Stimulated activated CD4-positive, alpha-beta T cell treated with anti-CD3 and anti-CD28 coated beads, Interleukin-1b, Interleukin-23, amount 100 ng/mL, for 24 hours (primary cell): ENCODE measurements at regions not wholly inside any gene's neighbourhood (a gene's known extent, or its start where the extent isn't known, plus 50 kb on each side); places are given as distances from the start of the nearest gene placed in this dataset.

Experiments
- DNase-seq, 4 experiments: peaks; one replicate each; pipeline ENCODE4 v3.0.0-alpha.2; 2020; ENCODE audit warnings: low read depth in 4 of 4, low spot score in 1 of 4

GRCh38 chr16:73711406-73712080 is 585.1 kb upstream of the PSMD7 start:
- no peak for DNase-seq

- DNase-seq: no peak
Measured at GRCh38 chr16:73710526-73710925, 586.1 kb upstream of the PSMD7 start.

- DNase-seq: no peak
Measured at GRCh38 chr16:73707863-73708262, 588.8 kb upstream of the PSMD7 start.

- no peak for DNase-seq
Measured at GRCh38 chr16:73703891-73704290, 592.7 kb upstream of the PSMD7 start.

GRCh38 chr16:73697336-73697735 is 599.3 kb upstream of the PSMD7 start:
- DNase-seq: no peak

GRCh38 chr16:73692861-73693260 is 603.8 kb upstream of the PSMD7 start:
- DNase-seq: no peak

- DNase-seq: no peak
Measured at GRCh38 chr16:73683804-73684203, 612.8 kb upstream of the PSMD7 start.

GRCh38 chr16:73672135-73672534 is 624.2 kb upstream of the ZFHX3 start:
- no peak for DNase-seq

- DNase-seq: no peak
Measured at GRCh38 chr16:73670836-73671820, 623.2 kb upstream of the ZFHX3 start.

- DNase-seq: no peak
Measured at GRCh38 chr16:73669535-73670274, 621.8 kb upstream of the ZFHX3 start.

GRCh38 chr16:73663720-73664119 is 615.8 kb upstream of the ZFHX3 start:
- no peak for DNase-seq

GRCh38 chr16:73636196-73636595 is 588.3 kb upstream of the ZFHX3 start:
- DNase-seq: no peak

GRCh38 chr16:73629011-73629410 is 581.1 kb upstream of the ZFHX3 start:
- no peak for DNase-seq

- DNase-seq: no peak
Measured at GRCh38 chr16:73617738-73618137, 569.8 kb upstream of the ZFHX3 start.

GRCh38 chr16:73616770-73617169 is 568.8 kb upstream of the ZFHX3 start:
- no peak for DNase-seq

- DNase-seq: no peak
Measured at GRCh38 chr16:73616166-73616753, 568.3 kb upstream of the ZFHX3 start.

GRCh38 chr16:73615071-73615940 is 567.4 kb upstream of the ZFHX3 start:
- no peak for DNase-seq

GRCh38 chr16:73614131-73614530 is 566.2 kb upstream of the ZFHX3 start:
- DNase-seq: no peak

GRCh38 chr16:73610605-73611156 is 562.8 kb upstream of the ZFHX3 start:
- DNase-seq: no peak

GRCh38 chr16:73610160-73610559 is 562.2 kb upstream of the ZFHX3 start:
- no peak for DNase-seq
